Neural cell (in vitro differentiated cells): ENCODE measurements at regions not wholly inside any gene's neighbourhood (a gene's known extent, or its start where the extent isn't known, plus 50 kb on each side); places are given as distances from the start of the nearest gene placed in this dataset.

Experiments
- EZH2 ChIP-seq: fragments of 200-600, 300-800 bp; shearing (Covaris generic), sonication (generic); IDR thresholded peaks from 2 replicates; pipeline ENCODE4 v1.6.1; 2014; ENCODE audit warnings: antibody characterized with exemption, low read length, borderline replicate concordance, mild to moderate bottlenecking; ENCODE audit not compliant: insufficient read depth, poor library complexity, severe bottlenecking
- POLR2AphosphoS5 ChIP-seq: IDR thresholded peaks from 2 replicates; pipeline ENCODE4 v1.6.1; 2012
- TAF1 ChIP-seq: IDR thresholded peaks from 2 replicates; pipeline ENCODE4 v1.6.1; 2012; ENCODE audit warnings: low read depth
- TF ChIP-seq, protein P1 (sequence below): fragments of 450-650 bp; IDR thresholded peaks from 2 replicates; pipeline ENCODE4 v1.5.1; 2014; ENCODE audit warnings: antibody characterized with exemption, mild to moderate bottlenecking, moderate library complexity; ENCODE audit not compliant: poor library complexity, severe bottlenecking

DNA sequence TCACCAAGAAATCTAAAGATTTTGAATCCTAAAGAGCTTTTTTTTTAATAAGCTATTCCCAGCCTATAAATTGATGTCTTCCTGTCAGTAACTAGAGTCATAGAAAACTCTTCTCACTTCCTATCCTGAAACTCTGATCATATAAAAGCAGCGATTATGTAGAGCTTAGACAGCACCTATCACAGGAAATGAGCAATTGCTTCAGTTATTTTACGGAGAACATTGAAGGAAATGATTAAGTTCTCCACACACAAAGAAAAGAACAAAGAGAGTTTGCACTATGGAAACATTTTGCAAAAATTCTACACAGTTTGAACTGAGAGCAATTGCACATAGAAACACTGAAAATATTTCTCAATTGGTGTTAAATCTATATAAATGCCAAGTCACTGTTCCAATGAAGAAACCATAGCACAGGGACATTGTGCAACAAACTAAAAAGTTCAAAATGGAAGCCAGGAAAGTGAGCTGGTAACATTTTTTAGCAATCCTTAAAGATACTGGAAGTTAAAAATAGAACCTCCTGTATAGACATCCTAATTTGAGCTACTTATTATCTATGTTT, 291.5 kb upstream of the ARHGEF26 start:
- TF ChIP-seq, protein P1, sequence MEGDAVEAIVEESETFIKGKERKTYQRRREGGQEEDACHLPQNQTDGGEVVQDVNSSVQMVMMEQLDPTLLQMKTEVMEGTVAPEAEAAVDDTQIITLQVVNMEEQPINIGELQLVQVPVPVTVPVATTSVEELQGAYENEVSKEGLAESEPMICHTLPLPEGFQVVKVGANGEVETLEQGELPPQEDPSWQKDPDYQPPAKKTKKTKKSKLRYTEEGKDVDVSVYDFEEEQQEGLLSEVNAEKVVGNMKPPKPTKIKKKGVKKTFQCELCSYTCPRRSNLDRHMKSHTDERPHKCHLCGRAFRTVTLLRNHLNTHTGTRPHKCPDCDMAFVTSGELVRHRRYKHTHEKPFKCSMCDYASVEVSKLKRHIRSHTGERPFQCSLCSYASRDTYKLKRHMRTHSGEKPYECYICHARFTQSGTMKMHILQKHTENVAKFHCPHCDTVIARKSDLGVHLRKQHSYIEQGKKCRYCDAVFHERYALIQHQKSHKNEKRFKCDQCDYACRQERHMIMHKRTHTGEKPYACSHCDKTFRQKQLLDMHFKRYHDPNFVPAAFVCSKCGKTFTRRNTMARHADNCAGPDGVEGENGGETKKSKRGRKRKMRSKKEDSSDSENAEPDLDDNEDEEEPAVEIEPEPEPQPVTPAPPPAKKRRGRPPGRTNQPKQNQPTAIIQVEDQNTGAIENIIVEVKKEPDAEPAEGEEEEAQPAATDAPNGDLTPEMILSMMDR: no peak
- TF ChIP-seq POLR2AphosphoS5 (no peak), EZH2 (no peak), TAF1 (no peak)
